ENCODE measurements at regions not wholly inside any gene's neighbourhood (a gene's known extent, or its start where the extent isn't known, plus 50 kb on each side); places are given as distances from the start of the nearest gene placed in this dataset.
A peak's percentile ranks its signal among the peaks of the same experiment; 100 is the strongest.

DNA sequence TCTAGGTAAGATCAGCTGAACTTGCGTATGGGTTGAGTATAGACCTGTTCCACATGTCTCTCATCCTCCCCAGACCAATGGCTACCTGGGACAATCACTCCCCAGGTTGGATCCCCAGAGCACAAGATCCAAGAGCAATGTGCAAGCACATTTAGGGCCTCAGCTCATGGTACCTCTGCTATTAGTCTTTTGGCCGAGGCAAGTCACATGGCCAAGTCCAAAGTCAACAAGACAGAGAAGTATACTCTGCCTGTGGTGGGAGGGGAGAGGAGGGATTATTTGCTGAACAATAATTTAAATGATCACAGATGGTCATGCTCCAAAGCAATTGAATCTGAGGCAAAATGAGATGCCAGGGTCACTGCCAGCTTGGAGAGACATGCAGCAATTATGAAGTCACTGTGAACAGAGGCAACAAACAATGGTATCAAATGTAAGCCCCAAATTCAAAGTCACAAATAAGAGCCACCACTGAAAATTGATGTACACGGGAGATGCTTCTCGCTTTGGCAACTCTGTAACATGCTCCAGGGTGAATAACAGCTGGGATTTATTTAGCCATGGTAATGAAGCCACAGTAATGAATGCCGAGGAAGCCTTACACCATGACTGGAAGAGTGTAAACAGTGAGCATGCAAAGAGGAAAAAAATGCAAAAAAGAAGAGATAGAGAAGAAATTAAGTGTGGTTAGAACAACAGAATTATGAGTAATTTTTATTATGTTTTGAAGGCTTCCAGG is 149.1 kb downstream of the ZNF281 start (continued):
- TF ChIP-seq, protein P1, sequence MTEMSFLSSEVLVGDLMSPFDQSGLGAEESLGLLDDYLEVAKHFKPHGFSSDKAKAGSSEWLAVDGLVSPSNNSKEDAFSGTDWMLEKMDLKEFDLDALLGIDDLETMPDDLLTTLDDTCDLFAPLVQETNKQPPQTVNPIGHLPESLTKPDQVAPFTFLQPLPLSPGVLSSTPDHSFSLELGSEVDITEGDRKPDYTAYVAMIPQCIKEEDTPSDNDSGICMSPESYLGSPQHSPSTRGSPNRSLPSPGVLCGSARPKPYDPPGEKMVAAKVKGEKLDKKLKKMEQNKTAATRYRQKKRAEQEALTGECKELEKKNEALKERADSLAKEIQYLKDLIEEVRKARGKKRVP (CRISPR knock-in tag; IDR thresholded peaks at IDR 0.05), result no peak
- TF ChIP-seq ZFP36 (IDR thresholded peaks at IDR 0.05; ENCODE audit: borderline replicate concordance, low read depth, low read length, partially characterized antibody) (no peak), TERF1 (CRISPR knock-in tag; IDR thresholded peaks at IDR 0.05) (no peak), GABPA (IDR thresholded peaks at IDR 0.05; ENCODE audit: low read depth, low read length) (no peak), GABPA (CRISPR knock-in tag; IDR thresholded peaks at IDR 0.05; ENCODE audit: low read depth) (no peak), ZNF24 (IDR thresholded peaks at IDR 0.05) (no peak), KMT2B (CRISPR knock-in tag; IDR thresholded peaks at IDR 0.05) (no peak), BCL6 (CRISPR knock-in tag; IDR thresholded peaks at IDR 0.05) (peak; percentile 37; the same call in 1 of the 2 replicates), TAF15 (IDR thresholded peaks at IDR 0.05; ENCODE audit: low read depth, low read length, poor library complexity, severe bottlenecking) (no peak), TFDP1 (CRISPR knock-in tag; IDR thresholded peaks at IDR 0.05; ENCODE audit: borderline replicate concordance) (0 out of 2 replicates have a peak, but pooled peaks have one; percentile 25), HOXD1 (CRISPR knock-in tag; IDR thresholded peaks at IDR 0.05) (no peak), ZNF282 (IDR thresholded peaks at IDR 0.05; ENCODE audit: partially characterized antibody) (no peak), ZNF367 (CRISPR knock-in tag; IDR thresholded peaks at IDR 0.05; ENCODE audit: borderline replicate concordance) (no peak), SKI (IDR thresholded peaks at IDR 0.05; ENCODE audit: partially characterized antibody) (no peak), KDM5B (CRISPR knock-in tag; IDR thresholded peaks at IDR 0.05; ENCODE audit: borderline replicate concordance) (no peak), ZNF891 (CRISPR knock-in tag; IDR thresholded peaks at IDR 0.05) (no peak), TEAD3 (CRISPR knock-in tag; optimal IDR thresholded peaks at IDR 0.05; ENCODE audit: borderline replicate concordance) (peak; percentile 20), AKAP8 (CRISPR knock-in tag; IDR thresholded peaks at IDR 0.05) (no peak), ZNF572 (CRISPR knock-in tag; IDR thresholded peaks at IDR 0.05) (no peak)
- TF ChIP-seq, protein P2, sequence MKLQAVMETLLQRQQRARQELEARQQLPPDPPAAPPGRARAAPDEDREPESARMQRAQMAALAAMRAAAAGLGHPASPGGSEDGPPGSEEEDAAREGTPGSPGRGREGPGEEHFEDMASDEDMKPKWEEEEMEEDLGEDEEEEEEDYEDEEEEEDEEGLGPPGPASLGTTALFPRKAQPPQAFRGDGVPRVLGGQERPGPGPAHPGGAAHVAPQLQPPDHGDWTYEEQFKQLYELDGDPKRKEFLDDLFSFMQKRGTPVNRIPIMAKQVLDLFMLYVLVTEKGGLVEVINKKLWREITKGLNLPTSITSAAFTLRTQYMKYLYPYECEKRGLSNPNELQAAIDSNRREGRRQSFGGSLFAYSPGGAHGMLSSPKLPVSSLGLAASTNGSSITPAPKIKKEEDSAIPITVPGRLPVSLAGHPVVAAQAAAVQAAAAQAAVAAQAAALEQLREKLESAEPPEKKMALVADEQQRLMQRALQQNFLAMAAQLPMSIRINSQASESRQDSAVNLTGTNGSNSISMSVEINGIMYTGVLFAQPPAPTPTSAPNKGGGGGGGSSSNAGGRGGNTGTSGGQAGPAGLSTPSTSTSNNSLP (IDR thresholded peaks at IDR 0.05; ENCODE audit: low read depth, low read length), result no peak
- TF ChIP-seq, protein P3, sequence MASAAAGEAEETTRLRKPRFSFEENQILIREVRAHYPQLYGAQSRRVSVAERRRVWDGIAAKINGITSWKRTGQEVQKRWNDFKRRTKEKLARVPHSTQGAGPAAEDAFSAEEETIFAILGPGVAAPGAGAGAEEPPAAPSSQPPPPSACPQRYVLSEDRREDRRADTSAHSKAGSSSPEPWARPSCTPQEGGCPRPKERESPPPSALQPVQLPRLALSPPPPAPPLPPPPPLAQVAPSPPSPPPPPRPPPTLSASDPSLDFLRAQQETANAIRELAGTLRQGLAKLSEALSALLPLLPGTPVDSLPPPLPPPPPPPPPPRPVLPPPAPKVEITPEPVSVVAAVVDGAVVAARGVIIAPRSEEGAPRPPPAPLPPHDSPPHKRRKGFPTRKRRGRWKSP (CRISPR knock-in tag; IDR thresholded peaks at IDR 0.05), result no peak
- TF ChIP-seq, protein P4, sequence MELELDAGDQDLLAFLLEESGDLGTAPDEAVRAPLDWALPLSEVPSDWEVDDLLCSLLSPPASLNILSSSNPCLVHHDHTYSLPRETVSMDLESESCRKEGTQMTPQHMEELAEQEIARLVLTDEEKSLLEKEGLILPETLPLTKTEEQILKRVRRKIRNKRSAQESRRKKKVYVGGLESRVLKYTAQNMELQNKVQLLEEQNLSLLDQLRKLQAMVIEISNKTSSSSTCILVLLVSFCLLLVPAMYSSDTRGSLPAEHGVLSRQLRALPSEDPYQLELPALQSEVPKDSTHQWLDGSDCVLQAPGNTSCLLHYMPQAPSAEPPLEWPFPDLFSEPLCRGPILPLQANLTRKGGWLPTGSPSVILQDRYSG (CRISPR knock-in tag; IDR thresholded peaks at IDR 0.05), result no peak

All from HepG2 (cell line).